ENCODE measurements at regions not wholly inside any gene's neighbourhood (a gene's known extent, or its start where the extent isn't known, plus 50 kb on each side); places are given as distances from the start of the nearest gene placed in this dataset.

- no peak for DNase-seq (ENCODE audit: low read depth, low spot score)
Observed at GRCh38 chr18:11199477-11199876, 50.1 kb upstream of the PIEZO2 start.

Data from astrocyte of the hippocampus (primary cell).